HG03103 (cell line): ENCODE measurements at regions not wholly inside any gene's neighbourhood (a gene's known extent, or its start where the extent isn't known, plus 50 kb on each side); places are given as distances from the start of the nearest gene placed in this dataset.
"Not testable (repeated sequence)": the region's sequence is repeated elsewhere in the genome, so short reads cannot be mapped to it uniquely, and the experiment has no call there.

Experiments
- ATAC-seq: cut with Tn5 transposase; IDR thresholded peaks from one replicate; pipeline ENCODE4 v1.9.1; 2021; ENCODE audit warnings: low read depth; ENCODE audit not compliant: unreplicated experiment

GRCh38 chr16:61435346-61435745 lies 600.9 kb downstream of the CDH8 start:
- ATAC-seq: no peak

DNA sequence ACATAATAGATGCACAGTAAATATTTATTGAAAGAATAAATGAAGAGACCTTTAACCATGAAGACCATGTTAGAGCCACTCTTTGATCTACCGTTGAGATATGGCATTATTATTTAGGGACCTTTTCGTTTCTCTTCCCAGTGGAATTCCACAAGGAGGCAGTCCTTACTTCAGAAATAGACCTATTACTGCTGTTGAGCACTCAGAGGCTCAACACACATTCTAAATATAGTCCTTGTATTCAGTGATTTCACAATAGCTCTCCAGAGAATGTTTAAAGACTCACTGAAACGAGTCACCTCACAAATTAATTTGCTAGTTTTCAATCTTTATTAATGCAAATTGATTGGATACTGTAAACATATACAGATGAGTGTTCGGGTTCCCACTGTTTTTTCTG lies 603.8 kb downstream of the CDH8 start:
- ATAC-seq: no peak

DNA sequence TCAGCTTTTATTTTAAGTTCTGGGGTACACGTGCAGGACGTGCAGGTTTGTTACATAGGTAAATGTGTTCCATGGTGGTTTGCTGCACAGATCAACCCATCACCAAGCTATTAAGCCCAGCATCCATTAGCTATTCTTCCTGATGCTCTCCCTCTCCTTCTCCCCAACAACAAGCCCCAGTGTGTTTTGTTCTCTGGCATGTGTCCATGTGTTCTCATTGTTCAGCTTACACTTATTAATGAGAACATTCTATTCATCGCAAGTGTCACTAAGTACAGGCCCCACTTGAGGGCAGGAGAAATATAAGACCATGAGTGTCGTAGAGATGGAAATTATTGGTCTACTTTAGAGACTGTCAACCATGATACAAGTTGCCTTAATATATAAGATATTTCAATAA lies 615.1 kb downstream of the CDH8 start:
- ATAC-seq: no peak

DNA sequence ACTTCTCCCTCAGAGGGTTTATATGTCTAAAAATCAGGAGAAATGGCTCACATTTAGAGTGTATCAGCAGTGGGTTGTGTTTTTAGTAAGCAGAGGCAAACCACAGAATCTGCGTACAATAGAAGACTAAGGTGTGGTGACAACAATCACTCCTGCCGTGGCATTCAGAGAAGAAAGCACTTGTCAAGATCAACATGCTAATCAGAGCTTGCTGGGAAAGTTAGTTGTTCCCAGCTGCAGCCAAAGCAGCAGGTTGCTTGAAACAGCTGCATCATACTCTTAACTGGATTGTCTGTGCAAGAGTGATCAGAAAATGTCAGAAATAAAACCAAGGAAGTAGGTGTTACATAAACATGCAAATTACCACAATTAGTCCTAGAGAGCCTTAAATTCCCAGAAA lies 616.4 kb downstream of the CDH8 start:
- ATAC-seq: no peak

DNA sequence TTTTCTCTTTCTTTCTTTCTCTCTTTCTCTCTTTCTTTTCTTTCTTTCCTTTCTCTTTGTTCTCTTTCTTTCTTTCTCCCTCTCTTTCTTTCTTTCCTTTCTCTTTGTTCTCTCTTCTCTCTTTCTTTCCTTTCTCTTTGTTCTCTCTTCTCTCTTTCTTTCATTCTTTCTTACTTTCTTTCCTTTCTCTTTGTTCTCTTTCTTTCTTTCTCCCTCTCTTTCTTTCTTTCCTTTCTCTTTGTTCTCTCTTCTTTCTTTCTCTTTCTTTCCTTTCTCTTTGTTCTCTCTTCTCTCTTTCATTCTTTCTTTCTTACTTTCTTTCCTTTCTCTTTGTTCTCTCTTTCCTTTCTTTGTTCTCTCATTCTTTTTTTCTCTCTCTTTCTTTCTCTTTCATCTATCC lies 617.4 kb downstream of the CDH8 start:
- not testable (repeated sequence) for ATAC-seq

- no peak for ATAC-seq
Measured at GRCh38 chr16:61415126-61415525, 621.1 kb downstream of the CDH8 start.

GRCh38 chr16:61413021-61413420 lies 623.2 kb downstream of the CDH8 start:
- no peak for ATAC-seq

GRCh38 chr16:61412562-61412961 lies 623.7 kb downstream of the CDH8 start:
- ATAC-seq: no peak

- ATAC-seq: no peak
Measured at GRCh38 chr16:61409604-61410003, 626.6 kb downstream of the CDH8 start.

- ATAC-seq: no peak
Measured at GRCh38 chr16:61403386-61403785, 632.9 kb downstream of the CDH8 start.

DNA sequence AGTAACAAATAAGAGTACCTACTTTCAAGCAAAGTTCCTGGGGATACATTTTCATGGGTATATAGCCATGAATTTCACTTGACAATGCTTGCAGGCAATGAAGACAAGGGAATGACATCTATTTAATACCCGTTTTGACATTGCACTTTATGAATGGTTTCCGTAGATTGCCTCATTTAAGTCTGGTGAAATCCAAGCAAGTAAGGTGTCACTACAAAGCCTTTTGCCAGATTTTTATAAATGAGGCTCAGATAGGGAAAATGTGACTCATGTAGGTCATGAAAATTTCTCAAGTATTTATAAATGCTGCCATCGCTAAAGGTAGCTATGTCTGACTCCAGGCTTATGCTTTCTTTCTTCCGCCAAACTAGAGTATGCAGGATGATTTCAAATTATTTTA lies 644.3 kb downstream of the CDH8 start:
- ATAC-seq: no peak

- ATAC-seq: no peak
Measured at GRCh38 chr16:61390965-61391637, 645.1 kb downstream of the CDH8 start.

- no peak for ATAC-seq
Measured at GRCh38 chr16:61385392-61386071, 650.7 kb downstream of the CDH8 start.

GRCh38 chr16:61382435-61382834 lies 653.8 kb downstream of the CDH8 start:
- ATAC-seq: no peak

- ATAC-seq: no peak
Measured at GRCh38 chr16:61379311-61379710, 656.9 kb downstream of the CDH8 start.

DNA sequence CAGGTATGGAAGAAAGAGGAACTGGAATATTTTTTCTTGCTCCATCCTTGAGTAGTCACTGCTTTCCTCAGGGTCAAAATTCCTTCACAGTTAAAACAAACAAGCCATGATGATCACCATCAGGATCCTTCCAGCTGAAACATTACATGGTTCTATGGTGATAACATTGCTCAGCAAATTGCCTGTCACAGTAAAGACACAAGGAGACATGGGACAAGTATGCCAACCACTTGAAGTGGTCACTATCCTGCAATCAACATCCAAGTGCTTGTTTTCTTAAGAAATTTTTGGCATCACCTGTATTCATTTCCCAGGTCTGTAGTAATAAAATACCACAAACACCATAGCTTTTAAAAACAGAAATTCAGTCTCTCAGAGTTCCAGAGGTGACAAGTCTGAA lies 662.2 kb downstream of the CDH8 start:
- ATAC-seq: no peak

DNA sequence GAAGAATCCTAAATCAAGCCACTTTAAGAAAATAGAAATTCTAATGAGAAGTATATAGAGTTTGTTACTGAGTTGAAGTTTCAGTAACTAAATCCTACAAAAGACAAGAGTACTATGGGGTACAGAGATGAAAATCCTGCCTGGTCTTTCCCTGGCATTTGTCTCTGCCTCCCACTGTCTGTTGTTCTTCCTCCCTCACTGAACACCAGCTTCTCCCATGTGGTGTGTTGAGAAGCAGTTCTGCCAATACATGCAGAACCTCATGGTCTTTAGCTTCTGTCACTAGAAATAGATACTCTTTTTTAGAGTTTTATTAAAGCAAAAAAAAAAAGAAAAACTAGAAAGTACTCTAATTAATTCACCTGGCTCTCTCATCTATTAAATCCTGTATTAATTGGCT lies 664.4 kb downstream of the CDH8 start:
- ATAC-seq: no peak

DNA sequence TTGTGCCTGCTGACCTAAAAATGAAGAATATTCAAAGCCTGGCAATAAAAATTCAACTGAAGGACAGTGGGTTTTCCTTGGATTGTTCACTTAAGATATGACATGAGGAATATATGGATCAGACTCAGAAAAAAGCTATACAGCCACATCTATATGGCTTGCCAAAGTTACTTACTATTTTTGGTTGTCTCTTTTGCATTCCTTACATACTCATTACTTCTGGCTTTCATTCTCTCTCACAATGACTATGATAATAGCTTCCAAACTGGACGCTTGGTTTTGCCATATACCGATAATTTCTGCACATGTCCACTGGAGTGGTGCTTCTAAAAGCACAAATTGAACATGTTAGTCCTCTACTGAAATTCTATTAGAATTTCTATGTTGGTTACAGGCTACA lies 664.9 kb downstream of the CDH8 start:
- no peak for ATAC-seq

GRCh38 chr16:61370564-61370963 lies 665.7 kb downstream of the CDH8 start:
- no peak for ATAC-seq

GRCh38 chr16:61366006-61366405 lies 670.2 kb downstream of the CDH8 start:
- ATAC-seq: no peak

GRCh38 chr16:61364990-61365389 lies 671.2 kb downstream of the CDH8 start:
- ATAC-seq: no peak

DNA sequence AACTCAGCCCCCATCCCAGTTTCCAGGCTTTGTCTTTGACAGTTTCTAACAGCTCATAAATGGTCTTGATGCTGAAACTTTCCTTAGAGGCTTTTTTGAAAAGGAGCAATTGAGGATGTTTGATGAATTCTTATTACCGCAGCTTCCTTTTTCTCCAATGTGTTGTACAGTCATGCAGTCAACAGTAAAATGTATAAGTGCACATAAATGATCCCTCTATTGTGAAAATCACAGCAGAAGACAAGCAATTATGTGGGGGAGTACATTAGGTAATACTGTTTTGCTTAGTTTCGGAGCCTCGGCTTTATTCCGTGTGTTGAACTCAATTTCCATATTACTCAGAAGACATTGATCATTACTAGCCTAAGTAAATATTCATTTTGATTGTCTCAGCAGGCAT lies 673.7 kb downstream of the CDH8 start:
- no peak for ATAC-seq
